Naive thymus-derived CD4-positive, alpha-beta T cell (primary cell): ENCODE measurements at regions not wholly inside any gene's neighbourhood (a gene's known extent, or its start where the extent isn't known, plus 50 kb on each side); places are given as distances from the start of the nearest gene placed in this dataset.
"Not testable (repeated sequence)": the region's sequence is repeated elsewhere in the genome, so short reads cannot be mapped to it uniquely, and the experiment has no call there.

Source experiments
- ATAC-seq: fragments of 150-1000 bp; cut with Tn5 transposase; 2 replicates; pipeline ENCODE4 v1.10.0; 2021; ENCODE audit warnings: mild to moderate bottlenecking, moderate library complexity
- CTCF ChIA-PET: fragments of 350-600 bp; sonication (Branson Sonifier 250); formaldehyde crosslinking; loops from one replicate; lab custom pipeline; 2021; ENCODE audit warnings: antibody characterized with exemption; lab: Charles Lee
- POLR2A ChIA-PET: fragments of 350-600 bp; sonication (Branson Sonifier 250); formaldehyde crosslinking; loops from one replicate; lab custom pipeline; 2021; ENCODE audit warnings: antibody characterized with exemption, inconsistent platforms; lab: Charles Lee
- DNase-seq, 9 donors: peaks; one replicate each; pipeline versions ENCODE4 v3.0.0 to v3.0.0-alpha.2; 2020 to 2022; ENCODE audit warnings: mixed read lengths in 1 of 9
- H3K27ac ChIP-seq: one replicate; pipeline ENCODE4 v1.7.0; 2013; ENCODE audit warnings: mild to moderate bottlenecking, low read depth, low read length, moderate library complexity
- H3K27me3 ChIP-seq, 2 donors: one replicate each; pipeline ENCODE4 v1.7.0; 2013; ENCODE audit warnings: low read length in 2 of 2, mild to moderate bottlenecking in 2 of 2, moderate library complexity in 2 of 2; ENCODE audit not compliant: control insufficient read depth in 2 of 2, insufficient read depth in 2 of 2
- H3K36me3 ChIP-seq, 3 experiments: 1 replicate in 2 of 3; 2 replicates in 1 of 3; pipeline ENCODE4 v1.7.0; 2013; ENCODE audit warnings: low read length in 3 of 3, mild to moderate bottlenecking in 3 of 3, moderate library complexity in 1 of 3; ENCODE audit not compliant: insufficient read depth in 3 of 3, control insufficient read depth in 2 of 3
- H3K4me1 ChIP-seq, 2 donors: one replicate each; pipeline ENCODE4 v1.7.0; 2013; ENCODE audit warnings: low read length in 2 of 2, mild to moderate bottlenecking in 2 of 2, moderate library complexity in 1 of 2; ENCODE audit not compliant: control insufficient read depth in 2 of 2, insufficient read depth in 2 of 2
- H3K4me3 ChIP-seq: 2 replicates; pipeline ENCODE4 v1.7.0; 2013; ENCODE audit warnings: mild to moderate bottlenecking, low read length
- H3K9me3 ChIP-seq, 3 experiments: 1 replicate in 2 of 3; 2 replicates in 1 of 3; pipeline ENCODE4 v1.7.0; 2013; ENCODE audit warnings: low read length in 3 of 3; ENCODE audit not compliant: control insufficient read depth in 2 of 3
- H3K27ac Mint-ChIP-seq, 9 donors: one replicate each; pipeline ENCODE4 v1.8.0; 2020 to 2022; ENCODE audit warnings: mixed read lengths in 9 of 9, mild to moderate bottlenecking in 8 of 9, moderate library complexity in 5 of 9, inconsistent platforms in 2 of 9
- H3K27me3 Mint-ChIP-seq, 5 donors: one replicate each; pipeline ENCODE4 v1.8.0; 2021 to 2022; ENCODE audit warnings: mixed read lengths in 5 of 5, mild to moderate bottlenecking in 1 of 5
- H3K36me3 Mint-ChIP-seq, 5 donors: one replicate each; pipeline ENCODE4 v1.8.0; 2020 to 2022; ENCODE audit warnings: mixed read lengths in 5 of 5, mild to moderate bottlenecking in 3 of 5, inconsistent platforms in 1 of 5
- H3K4me1 Mint-ChIP-seq, 7 donors: one replicate each; pipeline ENCODE4 v1.8.0; 2020 to 2022; ENCODE audit warnings: mixed read lengths in 7 of 7, mild to moderate bottlenecking in 3 of 7, inconsistent platforms in 1 of 7
- H3K4me3 Mint-ChIP-seq, 10 donors: one replicate each; pipeline ENCODE4 v1.8.0; 2020 to 2022; ENCODE audit warnings: mild to moderate bottlenecking in 10 of 10, mixed read lengths in 10 of 10, moderate library complexity in 6 of 10, inconsistent platforms in 2 of 10
- H3K9me3 Mint-ChIP-seq, 11 donors: one replicate each; pipeline ENCODE4 v1.8.0; 2020 to 2022; ENCODE audit warnings: mixed read lengths in 11 of 11, mild to moderate bottlenecking in 4 of 11, inconsistent platforms in 1 of 11, moderate library complexity in 1 of 11
- intact Hi-C, 2 donors: fragments of 100-400 bp; cut with micrococcal nuclease; formaldehyde crosslinking; loops; one replicate each; pipeline ENCODE4 v1.15.1; 2023

- H3K27ac ChIP-seq, result no peak overlapping the region
- peaks cover 0 to 33% (median 20%) of the 10 kb centered on the region in 5 donors for H3K27me3 Mint-ChIP-seq
- CTCF ChIA-PET, result interaction anchor here (1.2 kb wide), 1 partner anchor 12 kb away, joined by 6 read pairs; no protein-coding TSS in a partner anchor
- no peak overlapping the region for H3K27ac Mint-ChIP-seq
- intact Hi-C loops, result no loop called here
- peaks cover 0 to 3% (median 0%) of the 10 kb centered on the region in 5 donors for H3K36me3 Mint-ChIP-seq
- POLR2A ChIA-PET, result no interaction called here
- H3K4me1 ChIP-seq, result no peaks in the 10 kb centered on the region
- ATAC-seq (no peak), DNase-seq (no peak)
- H3K27me3 ChIP-seq, result no peaks in the 10 kb centered on the region
- no peaks in the 10 kb centered on the region for H3K36me3 ChIP-seq
- no peaks in the 10 kb centered on the region for H3K9me3 ChIP-seq
- H3K4me3 ChIP-seq, result no peak overlapping the region
- peaks cover 0 to 5% (median 0%) of the 10 kb centered on the region in 7 donors for H3K4me1 Mint-ChIP-seq
- H3K4me3 Mint-ChIP-seq, result no peak overlapping the region
- H3K9me3 Mint-ChIP-seq, result peaks cover 0 to 4% (median 0%) of the 10 kb centered on the region in 11 donors
Measured at GRCh38 chr10:117431160-117431559, 55.9 kb upstream of the PDZD8 start.

- H3K36me3 ChIP-seq, H3K4me3 Mint-ChIP-seq, POLR2A ChIA-PET, H3K4me1 ChIP-seq, H3K9me3 Mint-ChIP-seq, H3K27me3 ChIP-seq, H3K36me3 Mint-ChIP-seq, H3K4me1 Mint-ChIP-seq, DNase-seq, H3K27ac Mint-ChIP-seq, H3K4me3 ChIP-seq, intact Hi-C loops, H3K27ac ChIP-seq, H3K9me3 ChIP-seq, ATAC-seq: not testable (repeated sequence)
- peaks cover 0 to 33% (median 20%) of the 10 kb centered on the region in 5 donors for H3K27me3 Mint-ChIP-seq
- CTCF ChIA-PET, result interaction anchor here (1.2 kb wide), 1 partner anchor 12 kb away, joined by 6 read pairs; no protein-coding TSS in a partner anchor
Measured at GRCh38 chr10:117430535-117430934, 55.3 kb upstream of the PDZD8 start.

- intact Hi-C loops, result no loop called here
- Mint-ChIP-seq H3K4me1 (peaks cover 0 to 5% (median 0%) of the 10 kb centered on the region in 7 donors), H3K4me3 (no peak overlapping the region), H3K27me3 (peaks cover 0 to 33% (median 20%) of the 10 kb centered on the region in 5 donors), H3K9me3 (peaks cover 0 to 4% (median 0%) of the 10 kb centered on the region in 11 donors), H3K27ac (no peak overlapping the region), H3K36me3 (peaks cover 0 to 3% (median 0%) of the 10 kb centered on the region in 5 donors)
- Histone ChIP-seq H3K27me3 (no peaks in the 10 kb centered on the region), H3K9me3 (no peaks in the 10 kb centered on the region), H3K4me3 (no peak overlapping the region), H3K36me3 (no peaks in the 10 kb centered on the region), H3K4me1 (no peaks in the 10 kb centered on the region), H3K27ac (no peak overlapping the region)
- CTCF ChIA-PET, result no interaction called here
- no peak for ATAC-seq
- POLR2A ChIA-PET, result no interaction called here
- DNase-seq, result no peak
Measured at GRCh38 chr10:117429643-117430265, 54.5 kb upstream of the PDZD8 start.

GRCh38 chr10:117427356-117427755, 52.1 kb upstream of the PDZD8 start:
- Mint-ChIP-seq H3K4me3 (no peak overlapping the region), H3K36me3 (peaks cover 0 to 3% (median 0%) of the 10 kb centered on the region in 5 donors), H3K4me1 (peaks cover 0 to 2% (median 0%) of the 10 kb centered on the region in 7 donors), H3K9me3 (peaks cover 0 to 4% (median 0%) of the 10 kb centered on the region in 11 donors), H3K27ac (peak overlapping the region in 1 of 9 donors; percentile 1), H3K27me3 (peaks cover 0 to 11% (median 8%) of the 10 kb centered on the region in 5 donors)
- no peak overlapping the region for H3K4me3 ChIP-seq
- H3K27ac ChIP-seq, result no peak overlapping the region
- intact Hi-C loops, result no loop called here
- H3K4me1 ChIP-seq, result no peaks in the 10 kb centered on the region
- DNase-seq (no peak), ATAC-seq (no peak)
- ChIA-PET CTCF (interaction anchor here (0.7 to 0.9 kb wide), 2 partner anchors 14 to 210 kb away, joined by 3 to 7 read pairs; no protein-coding TSS in a partner anchor), POLR2A (no interaction called here)
- no peaks in the 10 kb centered on the region for H3K27me3 ChIP-seq
- no peaks in the 10 kb centered on the region for H3K9me3 ChIP-seq
- H3K36me3 ChIP-seq, result no peaks in the 10 kb centered on the region

- no peaks in the 10 kb centered on the region for H3K4me1 ChIP-seq
- Mint-ChIP-seq H3K4me1 (no peaks in the 10 kb centered on the region), H3K36me3 (peaks cover 0 to 4% (median 0%) of the 10 kb centered on the region in 5 donors), H3K4me3 (no peak overlapping the region), H3K27me3 (peaks cover 0 to 5% (median 4%) of the 10 kb centered on the region in 5 donors), H3K9me3 (peaks cover 0 to 7% (median 3%) of the 10 kb centered on the region in 11 donors), H3K27ac (no peak overlapping the region)
- peaks cover 0 to under 1% (median 0%) of the 10 kb centered on the region in 3 experiments for H3K9me3 ChIP-seq
- ChIA-PET POLR2A (no interaction called here), CTCF (no interaction called here)
- no peak overlapping the region for H3K4me3 ChIP-seq
- intact Hi-C loops, result no loop called here
- H3K27ac ChIP-seq, result no peak overlapping the region
- no peaks in the 10 kb centered on the region for H3K27me3 ChIP-seq
- ATAC-seq, result no peak
- H3K36me3 ChIP-seq, result no peaks in the 10 kb centered on the region
- no peak for DNase-seq
Measured at GRCh38 chr10:117425974-117426566, 50.8 kb upstream of the PDZD8 start.

- Histone ChIP-seq H3K4me1 (no peaks in the 10 kb centered on the region), H3K4me3 (no peak overlapping the region), H3K36me3 (no peaks in the 10 kb centered on the region), H3K9me3 (peaks cover 0 to 5% (median 0%) of the 10 kb centered on the region in 3 experiments), H3K27me3 (no peaks in the 10 kb centered on the region), H3K27ac (no peak overlapping the region)
- H3K4me1 Mint-ChIP-seq, result no peaks in the 10 kb centered on the region
- no peak overlapping the region for H3K4me3 Mint-ChIP-seq
- DNase-seq (no peak), ATAC-seq (no peak)
- H3K27ac Mint-ChIP-seq, result no peak overlapping the region
- H3K27me3 Mint-ChIP-seq, result peaks cover 0 to 10% (median 5%) of the 10 kb centered on the region in 5 donors
- CTCF ChIA-PET, result no interaction called here
- intact Hi-C loops, result no loop called here
- POLR2A ChIA-PET, result no interaction called here
- peaks cover 0 to 6% (median 0%) of the 10 kb centered on the region in 5 donors for H3K36me3 Mint-ChIP-seq
- peaks cover 0 to 9% (median 5%) of the 10 kb centered on the region in 11 donors for H3K9me3 Mint-ChIP-seq
Measured at GRCh38 chr10:117424883-117425649, 49.8 kb upstream of the PDZD8 start.
